SJCRH30 (cell line): ENCODE measurements at regions not wholly inside any gene's neighbourhood (a gene's known extent, or its start where the extent isn't known, plus 50 kb on each side); places are given as distances from the start of the nearest gene placed in this dataset.
"Not testable (repeated sequence)": the region's sequence is repeated elsewhere in the genome, so short reads cannot be mapped to it uniquely, and the experiment has no call there.

Experiments used
- DNase-seq, 2 experiments: peaks; one replicate each; pipeline ENCODE4 v3.0.0-alpha.2; 2015 to 2020
- H3K27ac ChIP-seq: fragments of 250-450 bp; sonication (Bioruptor Pico); 2 replicates; pipeline ENCODE4 v1.5.1; 2020; ENCODE audit warnings: mild to moderate bottlenecking, moderate library complexity
- H3K27me3 ChIP-seq: fragments of 250-450 bp; sonication (Bioruptor Pico); 2 replicates; pipeline ENCODE4 v1.5.1; 2020; ENCODE audit warnings: mild to moderate bottlenecking, moderate library complexity
- H3K36me3 ChIP-seq: fragments of 250-450 bp; sonication (Bioruptor Pico); 2 replicates; pipeline ENCODE4 v1.5.1; 2020; ENCODE audit warnings: mild to moderate bottlenecking, moderate library complexity
- H3K4me1 ChIP-seq: fragments of 250-450 bp; sonication (Bioruptor Pico); 2 replicates; pipeline ENCODE4 v1.5.1; 2020; ENCODE audit warnings: mild to moderate bottlenecking, moderate library complexity
- H3K4me3 ChIP-seq: fragments of 250-450 bp; sonication (Bioruptor Pico); 2 replicates; pipeline ENCODE4 v1.5.1; 2020; ENCODE audit warnings: mild to moderate bottlenecking, moderate library complexity
- H3K9me3 ChIP-seq: fragments of 250-450 bp; sonication (Bioruptor Pico); replicated peaks from 2 replicates; pipeline ENCODE4 v1.5.1; 2020; ENCODE audit warnings: mild to moderate bottlenecking, moderate library complexity

- no peaks in the 10 kb centered on the region for H3K27me3 ChIP-seq
- no peaks in the 10 kb centered on the region for H3K4me1 ChIP-seq
- H3K9me3 ChIP-seq, result no peaks in the 10 kb centered on the region
- no peak overlapping the region for H3K4me3 ChIP-seq
- no peak overlapping the region for H3K27ac ChIP-seq
- DNase-seq, result no peak
- H3K36me3 ChIP-seq, result no peaks in the 10 kb centered on the region
Observed at GRCh38 chr11:121358760-121359159, 66.2 kb downstream of the SC5D start.

DNA sequence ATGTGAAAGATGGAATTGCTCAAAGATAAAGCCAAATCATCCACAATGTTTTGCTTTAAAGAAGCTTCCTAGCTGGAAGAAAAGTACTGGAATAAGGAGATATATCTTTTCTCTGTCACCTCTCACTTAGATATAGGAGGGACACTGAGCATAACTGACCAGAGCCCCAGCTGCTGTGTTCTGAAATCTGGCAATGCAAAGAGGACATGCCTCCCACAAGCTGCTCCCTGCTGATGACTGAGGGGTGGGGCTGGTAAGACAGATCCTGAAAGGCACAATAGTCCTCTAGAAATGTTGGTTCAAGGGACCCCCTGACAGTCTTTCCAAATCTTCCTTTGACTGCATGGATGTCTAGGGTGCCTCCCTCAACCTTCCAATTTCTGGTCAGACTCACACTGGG lies 67.0 kb downstream of the SC5D start:
- H3K9me3 ChIP-seq, result no peaks in the 10 kb centered on the region
- H3K36me3 ChIP-seq, result no peaks in the 10 kb centered on the region
- no peaks in the 10 kb centered on the region for H3K4me1 ChIP-seq
- no peak overlapping the region for H3K4me3 ChIP-seq
- H3K27me3 ChIP-seq, result no peaks in the 10 kb centered on the region
- no peak for DNase-seq
- no peak overlapping the region for H3K27ac ChIP-seq

GRCh38 chr11:121362955-121363354 lies 70.4 kb downstream of the SC5D start:
- H3K36me3 ChIP-seq, DNase-seq, H3K9me3 ChIP-seq, H3K27me3 ChIP-seq, H3K4me3 ChIP-seq, H3K4me1 ChIP-seq, H3K27ac ChIP-seq: not testable (repeated sequence)

- Histone ChIP-seq H3K4me1 (no peaks in the 10 kb centered on the region), H3K9me3 (no peaks in the 10 kb centered on the region), H3K4me3 (no peak overlapping the region), H3K27me3 (no peaks in the 10 kb centered on the region), H3K27ac (no peak overlapping the region), H3K36me3 (no peaks in the 10 kb centered on the region)
- DNase-seq, result no peak
Observed at GRCh38 chr11:121365304-121365703, 72.7 kb downstream of the SC5D start.

- no peak for DNase-seq
- no peak overlapping the region for H3K27ac ChIP-seq
- no peaks in the 10 kb centered on the region for H3K27me3 ChIP-seq
- H3K9me3 ChIP-seq, result no peaks in the 10 kb centered on the region
- H3K4me3 ChIP-seq, result no peak overlapping the region
- no peaks in the 10 kb centered on the region for H3K36me3 ChIP-seq
- no peaks in the 10 kb centered on the region for H3K4me1 ChIP-seq
Observed at GRCh38 chr11:121366038-121366437, 73.5 kb downstream of the SC5D start.

DNA sequence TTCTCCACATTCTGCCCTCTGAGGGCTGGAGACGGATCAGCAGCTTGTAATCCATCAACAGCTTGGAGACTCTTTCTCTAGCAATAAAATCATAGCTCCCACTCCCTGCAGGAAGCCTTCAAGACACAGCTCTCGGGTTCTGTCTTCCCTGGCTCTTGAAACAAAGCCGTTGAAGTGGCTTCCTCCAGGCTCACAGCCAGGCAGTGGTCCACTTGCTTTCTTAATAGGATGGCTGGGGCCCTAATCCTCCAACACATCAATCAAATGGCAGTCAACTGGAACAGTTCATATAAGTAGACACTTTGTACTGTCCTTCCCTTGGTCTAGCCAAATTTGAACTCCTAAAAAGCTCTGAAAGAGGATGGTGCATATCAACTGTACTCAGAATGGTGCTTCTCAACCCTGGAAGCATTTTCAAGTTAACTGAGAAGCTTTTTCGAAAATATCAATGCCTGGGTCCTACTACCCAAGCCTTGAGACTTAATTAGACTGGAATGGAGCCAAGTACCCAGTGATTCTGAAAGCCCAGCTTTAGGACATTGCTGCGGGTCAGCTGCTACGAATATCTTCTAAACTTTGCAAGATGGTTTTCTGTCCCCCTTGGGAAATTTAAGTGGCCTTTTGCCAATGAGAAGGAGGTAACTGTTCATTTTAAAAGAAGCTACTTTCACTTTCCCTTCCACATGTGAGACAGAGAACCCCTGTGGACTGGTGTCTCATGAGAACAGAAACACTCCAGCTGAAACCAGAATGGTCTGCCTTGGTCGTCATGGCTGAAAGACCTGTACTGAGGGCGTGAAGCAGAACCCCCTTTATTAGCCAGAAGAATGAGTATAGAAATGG lies 74.7 kb downstream of the SC5D start:
- DNase-seq, result peak in 1 of 2 experiments; percentile 21
- no peak overlapping the region for H3K27ac ChIP-seq
- no peaks in the 10 kb centered on the region for H3K27me3 ChIP-seq

GRCh38 chr11:121367844-121368225 lies 75.3 kb downstream of the SC5D start:
- no peak for DNase-seq
- no peaks in the 10 kb centered on the region for H3K27me3 ChIP-seq

More for the DNA sequence above, 74.7 kb downstream of the SC5D start:
- Histone ChIP-seq H3K36me3 (no peaks in the 10 kb centered on the region), H3K9me3 (no peaks in the 10 kb centered on the region), H3K4me1 (no peaks in the 10 kb centered on the region), H3K4me3 (no peak overlapping the region)

DNA sequence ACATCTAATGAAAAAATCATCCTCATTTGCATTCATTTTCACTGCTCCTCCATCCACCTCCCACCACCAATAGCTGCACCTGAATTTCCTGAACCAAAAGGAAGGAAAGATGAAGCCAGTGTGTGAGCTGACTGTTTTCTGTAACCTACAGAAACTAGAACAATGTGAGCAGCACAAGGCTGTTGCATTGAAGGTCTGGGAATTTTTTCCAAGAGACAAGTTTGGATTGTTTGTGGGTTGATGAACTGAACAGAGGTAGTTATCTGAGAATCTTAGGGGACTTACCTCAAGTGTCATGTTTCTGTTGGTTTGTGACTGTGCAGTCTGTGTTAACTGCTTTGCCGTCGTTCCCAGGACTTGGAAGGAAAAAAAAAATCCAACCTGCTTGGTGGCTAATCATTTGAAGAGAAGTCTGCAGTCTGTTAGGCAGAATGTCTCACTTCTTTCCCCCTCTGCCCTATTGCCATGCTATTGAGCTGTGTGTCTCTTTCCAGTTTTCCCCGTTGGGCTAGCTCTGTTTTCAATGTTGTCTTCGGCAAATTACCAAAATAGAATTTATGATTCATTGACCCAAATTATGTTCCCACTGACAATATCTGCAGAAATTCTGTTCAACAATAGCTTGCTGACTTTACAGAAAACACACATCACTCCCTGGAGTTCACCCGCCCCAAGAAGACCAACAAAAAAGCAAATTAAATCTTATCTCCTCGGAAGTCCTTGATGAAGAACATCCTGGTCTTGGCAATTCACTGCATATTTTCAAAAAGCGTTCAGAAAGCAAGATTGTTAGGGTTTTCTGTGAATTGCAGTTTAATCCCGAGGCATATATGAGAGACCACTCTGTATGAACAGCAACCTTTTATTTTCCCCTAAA lies 76.0 kb downstream of the SC5D start:
- Histone ChIP-seq H3K4me3 (no peak overlapping the region), H3K9me3 (no peaks in the 10 kb centered on the region), H3K27ac (no peak overlapping the region), H3K27me3 (no peaks in the 10 kb centered on the region), H3K36me3 (no peaks in the 10 kb centered on the region), H3K4me1 (no peaks in the 10 kb centered on the region)
- no peak for DNase-seq

More at GRCh38 chr11:121367844-121368225, 75.3 kb downstream of the SC5D start:
- Histone ChIP-seq H3K4me3 (no peak overlapping the region), H3K9me3 (no peaks in the 10 kb centered on the region), H3K27ac (no peak overlapping the region), H3K36me3 (no peaks in the 10 kb centered on the region), H3K4me1 (no peaks in the 10 kb centered on the region)

DNA sequence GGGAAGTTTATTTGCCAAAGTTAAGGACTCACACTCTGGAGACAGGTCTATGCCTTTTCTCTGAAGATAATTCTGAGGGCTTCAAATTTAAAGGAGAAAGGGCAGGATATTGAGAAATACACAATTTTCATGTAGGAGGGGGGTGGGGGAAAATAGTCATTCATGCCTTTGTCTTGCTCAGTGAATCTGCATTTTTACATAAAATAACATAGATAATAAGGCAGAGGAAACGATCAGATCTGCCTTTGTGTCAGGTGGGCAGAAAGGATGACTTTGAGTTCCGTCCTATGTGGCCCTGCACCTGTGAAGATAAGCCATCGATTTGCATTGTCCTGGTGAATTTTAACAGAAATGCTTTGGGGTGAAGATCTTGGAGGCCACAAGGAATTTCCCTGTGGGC lies 76.8 kb downstream of the SC5D start:
- Histone ChIP-seq H3K36me3 (no peaks in the 10 kb centered on the region), H3K27me3 (no peaks in the 10 kb centered on the region), H3K4me3 (no peak overlapping the region), H3K27ac (no peak overlapping the region), H3K4me1 (no peaks in the 10 kb centered on the region), H3K9me3 (no peaks in the 10 kb centered on the region)
- no peak for DNase-seq

DNA sequence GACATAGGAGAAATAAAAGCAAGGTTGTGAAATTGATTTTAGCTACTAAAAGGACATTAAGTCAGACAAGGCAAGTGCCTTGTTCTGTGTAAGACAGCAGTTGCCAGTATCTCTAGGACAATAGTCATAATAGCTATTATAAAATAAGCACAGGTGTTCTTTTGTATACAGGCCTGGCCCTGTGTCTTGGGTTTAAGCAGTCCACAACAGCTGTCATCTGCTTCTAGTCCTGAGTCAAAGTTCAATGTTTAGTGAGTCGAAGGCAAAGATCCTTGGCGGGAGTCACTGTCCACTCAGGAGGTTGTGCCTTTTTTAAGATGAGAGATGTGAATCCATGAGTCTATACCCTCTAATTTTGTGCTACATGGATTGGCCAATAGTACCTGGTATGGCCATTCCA lies 79.5 kb downstream of the SC5D start:
- no peaks in the 10 kb centered on the region for H3K9me3 ChIP-seq
- H3K27me3 ChIP-seq, result no peaks in the 10 kb centered on the region
- no peaks in the 10 kb centered on the region for H3K4me1 ChIP-seq
- H3K27ac ChIP-seq, result no peak overlapping the region
- H3K4me3 ChIP-seq, result no peak overlapping the region
- DNase-seq, result peak in 1 of 2 experiments; percentile 4
- H3K36me3 ChIP-seq, result no peaks in the 10 kb centered on the region

DNA sequence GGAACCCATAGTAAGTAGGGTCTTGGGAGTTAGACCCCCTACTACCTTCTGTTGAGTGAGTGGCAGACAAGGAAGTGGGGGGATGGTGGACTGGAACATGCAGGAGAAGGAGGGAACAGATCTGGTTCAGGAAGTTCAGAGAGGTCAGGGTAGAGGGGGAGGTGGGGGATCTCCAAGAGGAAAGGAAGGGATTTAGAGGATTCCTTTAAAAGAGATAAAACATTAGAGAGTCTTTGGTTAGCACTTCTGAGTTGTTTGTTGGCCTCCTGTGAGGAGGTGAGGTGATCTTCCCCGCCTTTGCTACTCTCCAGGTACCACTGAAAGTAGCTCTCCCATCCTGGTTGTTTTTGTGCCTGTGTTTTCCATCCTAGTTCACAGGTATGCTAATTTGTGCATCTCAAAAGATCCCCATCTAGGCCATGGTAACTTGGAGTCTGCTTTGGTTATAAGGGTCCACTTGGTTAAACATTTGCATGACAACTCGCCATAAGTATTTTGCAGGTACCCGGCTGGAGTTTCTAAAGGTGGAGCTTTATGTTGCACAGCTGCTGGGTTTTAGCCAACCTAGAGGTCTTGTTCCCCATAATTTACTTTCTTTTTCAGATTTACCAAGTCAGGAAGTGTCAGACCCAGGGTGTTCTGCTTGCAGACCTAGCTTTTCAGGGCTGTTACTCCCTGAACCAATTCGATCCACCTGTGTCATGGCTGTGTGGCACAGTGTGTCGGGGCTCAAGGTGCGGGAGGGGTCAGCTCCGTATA lies 79.3 kb upstream of the SORL1 start:
- H3K9me3 ChIP-seq, result no peaks in the 10 kb centered on the region
- no peak overlapping the region for H3K27ac ChIP-seq
- DNase-seq, result no peak
- H3K4me3 ChIP-seq, result no peak overlapping the region
- H3K27me3 ChIP-seq, result no peaks in the 10 kb centered on the region
- no peaks in the 10 kb centered on the region for H3K36me3 ChIP-seq
- no peaks in the 10 kb centered on the region for H3K4me1 ChIP-seq

DNA sequence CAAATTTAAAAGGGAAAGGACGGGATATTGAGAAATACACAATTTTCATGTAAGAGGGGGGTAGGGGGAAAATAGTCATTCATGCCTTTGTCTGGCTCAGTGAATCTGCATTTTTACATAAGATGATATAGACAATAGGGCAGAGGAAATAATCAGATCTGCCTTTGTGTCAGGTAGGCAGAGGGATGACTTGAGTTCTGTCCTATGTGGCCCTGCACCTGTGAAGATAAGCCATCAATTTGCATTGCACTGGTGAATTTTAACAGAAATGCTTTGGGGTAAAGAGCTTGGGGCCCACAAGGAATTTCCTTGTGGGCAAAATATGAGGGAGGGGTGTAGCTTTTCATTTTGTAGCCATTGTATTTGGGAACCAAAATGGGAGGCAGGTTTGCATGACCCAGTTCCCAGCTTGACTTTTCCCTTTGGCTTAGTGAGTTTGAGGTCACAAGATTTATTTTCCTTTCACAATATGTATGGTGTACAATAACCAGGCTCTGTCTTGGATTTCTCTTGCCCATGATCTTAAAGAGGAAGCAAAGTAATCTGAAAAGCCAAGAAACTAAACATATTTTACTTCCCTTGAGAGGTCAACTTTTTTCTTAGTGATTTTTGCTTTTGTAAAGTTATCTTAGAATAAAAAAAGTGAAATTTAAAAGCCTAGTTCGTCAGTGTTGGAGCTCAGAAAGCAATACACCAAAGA lies 77.7 kb upstream of the SORL1 start:
- DNase-seq, result no peak
- Histone ChIP-seq H3K36me3 (no peaks in the 10 kb centered on the region), H3K4me3 (no peak overlapping the region), H3K9me3 (no peaks in the 10 kb centered on the region), H3K4me1 (no peaks in the 10 kb centered on the region), H3K27ac (no peak overlapping the region), H3K27me3 (no peaks in the 10 kb centered on the region)

DNA sequence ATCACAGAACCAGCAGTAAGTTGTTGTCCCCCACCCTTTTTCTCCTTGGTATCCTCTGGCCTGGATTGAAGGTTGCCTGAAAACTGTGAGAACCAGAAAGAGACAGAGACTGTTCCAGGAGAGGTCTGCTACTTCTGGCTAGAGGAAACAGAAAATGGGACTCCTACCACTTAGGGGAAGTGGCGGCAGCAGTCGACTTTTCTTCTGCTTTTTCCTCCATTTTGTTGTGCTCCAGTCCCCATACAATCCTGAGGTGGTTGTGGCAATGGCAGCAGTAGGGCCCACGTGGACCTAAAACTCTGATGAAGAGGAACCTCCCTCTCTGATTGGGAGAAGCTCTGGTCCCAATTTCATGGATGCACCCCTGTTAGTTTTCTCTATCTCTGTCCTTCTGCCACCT lies 76.0 kb upstream of the SORL1 start:
- Histone ChIP-seq H3K36me3 (no peaks in the 10 kb centered on the region), H3K4me3 (no peak overlapping the region), H3K4me1 (no peaks in the 10 kb centered on the region), H3K9me3 (no peaks in the 10 kb centered on the region), H3K27ac (no peak overlapping the region), H3K27me3 (no peaks in the 10 kb centered on the region)
- no peak for DNase-seq

- not testable (repeated sequence) for DNase-seq
Observed at GRCh38 chr11:121379145-121379810, 72.8 kb upstream of the SORL1 start.

More at GRCh38 chr11:121379145-121379810, 72.8 kb upstream of the SORL1 start:
- not testable (repeated sequence) for H3K36me3 ChIP-seq, H3K4me3 ChIP-seq, H3K9me3 ChIP-seq, H3K27ac ChIP-seq, H3K4me1 ChIP-seq, H3K27me3 ChIP-seq
